Tibial nerve (tissue), 4 donors: ENCODE measurements at regions not wholly inside any gene's neighbourhood (a gene's known extent, or its start where the extent isn't known, plus 50 kb on each side); places are given as distances from the start of the nearest gene placed in this dataset.
"Not testable (repeated sequence)": the region's sequence is repeated elsewhere in the genome, so short reads cannot be mapped to it uniquely, and the experiment has no call there.

Experiments used
- DNase-seq, 2 donors: peaks; one replicate each; pipeline ENCODE4 v3.0.0-alpha.2; 2019; ENCODE audit warnings: low spot score in 2 of 2
- H3K27ac ChIP-seq, 4 donors: fragments of 200-600 bp; sonication (generic) in 3 of 4; one replicate each; pipeline ENCODE4 v1.5.1; 2017 to 2019; ENCODE audit warnings: mild to moderate bottlenecking in 1 of 4
- H3K27me3 ChIP-seq, 2 donors: fragments of 200-600 bp; sonication (generic) in 1 of 2; one replicate each; pipeline versions ENCODE4 v1.5.1 to v1.6.0; 2017 to 2019
- H3K36me3 ChIP-seq, 3 donors: fragments of 200-600 bp; sonication (generic); one replicate each; pipeline ENCODE4 v1.5.1; 2018 to 2019
- H3K4me1 ChIP-seq, 4 donors: fragments of 200-600 bp; sonication (generic) in 3 of 4; one replicate each; pipeline ENCODE4 v1.5.1; 2017 to 2019
- H3K4me3 ChIP-seq, 4 donors: fragments of 200-600 bp; sonication (generic) in 3 of 4; one replicate each; pipeline ENCODE4 v1.5.1; 2017 to 2019; ENCODE audit warnings: mild to moderate bottlenecking in 1 of 4, moderate library complexity in 1 of 4
- H3K9me3 ChIP-seq, 4 donors: fragments of 200-600 bp; sonication (generic) in 3 of 4; one replicate each; pipeline ENCODE4 v1.5.1; 2017 to 2019
- WGBS, 2 donors: methylation state at CpG; one replicate each; pipeline ENCODE4 v1.1.5; 2018; 5-methylcytosine and 5-hydroxymethylcytosine counted together

DNA sequence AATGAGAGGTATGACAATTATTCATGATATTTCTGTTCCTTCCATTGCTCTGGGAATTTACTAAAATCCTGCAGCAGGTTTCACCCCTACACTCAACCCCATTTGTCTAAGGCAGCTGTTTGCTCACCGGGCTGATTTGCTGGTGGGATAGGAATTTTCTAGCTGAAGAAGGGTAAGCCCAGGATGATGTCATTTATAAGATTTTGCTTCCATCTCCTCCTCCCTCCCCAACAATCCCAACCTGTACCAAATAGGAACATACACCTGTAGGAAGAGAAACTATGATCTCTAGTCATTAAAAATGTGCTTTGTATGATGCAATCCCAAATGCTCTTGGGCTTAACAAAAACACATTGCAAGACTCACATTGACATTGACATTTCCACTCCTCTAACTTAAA lies 247.2 kb downstream of the BCL2L11 start:
- not testable (repeated sequence) for H3K9me3 ChIP-seq, H3K4me1 ChIP-seq, H3K36me3 ChIP-seq, H3K4me3 ChIP-seq, H3K27me3 ChIP-seq, H3K27ac ChIP-seq, DNase-seq
- WGBS, 2 donors: 57 to 67% methylated on average over 1 of the region's 1 CpG

- H3K9me3 ChIP-seq, H3K4me3 ChIP-seq, H3K36me3 ChIP-seq, H3K4me1 ChIP-seq, DNase-seq, H3K27me3 ChIP-seq, H3K27ac ChIP-seq: not testable (repeated sequence)
- WGBS, 2 donors: no CpG with 5 or more reads among the region's 4 CpGs
These were observed 247.6 kb downstream of the BCL2L11 start for GRCh38 chr2:111368288-111368687.

GRCh38 chr2:111373060-111373459 lies 252.3 kb downstream of the BCL2L11 start:
- WGBS, 2 donors: no CpG with 5 or more reads among the region's 2 CpGs
- not testable (repeated sequence) for H3K4me1 ChIP-seq, H3K4me3 ChIP-seq, H3K27me3 ChIP-seq, DNase-seq, H3K36me3 ChIP-seq, H3K27ac ChIP-seq, H3K9me3 ChIP-seq

- H3K4me1 ChIP-seq, H3K4me3 ChIP-seq, DNase-seq, H3K27me3 ChIP-seq, H3K27ac ChIP-seq, H3K9me3 ChIP-seq, H3K36me3 ChIP-seq: not testable (repeated sequence)
- WGBS, 2 donors: 89 to 91% methylated on average over 5 of the region's 5 CpGs
These were observed 253.3 kb downstream of the BCL2L11 start for GRCh38 chr2:111373989-111374388.

DNA sequence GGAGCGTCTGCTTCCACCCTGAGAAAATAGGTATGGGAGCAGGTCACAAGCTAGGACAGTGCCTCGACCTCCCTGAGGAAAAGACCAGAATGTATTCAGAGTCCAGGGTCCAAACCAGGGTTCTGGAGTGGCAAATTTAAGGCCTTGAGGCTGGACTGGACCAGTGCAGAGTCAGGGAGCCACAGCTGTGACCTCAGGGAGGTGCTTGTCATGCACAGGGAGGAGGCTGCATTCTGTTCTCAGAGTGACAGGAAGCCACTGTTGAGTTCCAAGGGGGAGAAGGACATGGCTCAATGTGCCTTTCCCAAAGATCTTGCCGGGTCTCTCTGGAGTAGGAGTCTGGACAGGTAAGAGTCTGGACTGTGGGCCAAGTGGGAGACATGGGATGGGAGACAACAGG lies 254.0 kb downstream of the BCL2L11 start:
- not testable (repeated sequence) for H3K4me1 ChIP-seq, DNase-seq, H3K4me3 ChIP-seq, H3K27me3 ChIP-seq, H3K9me3 ChIP-seq, H3K27ac ChIP-seq, H3K36me3 ChIP-seq
- WGBS, 2 donors: 97% methylated on average over 2 of the region's 3 CpGs; no CpG with 5 or more reads in 1 of the 2 donors

DNA sequence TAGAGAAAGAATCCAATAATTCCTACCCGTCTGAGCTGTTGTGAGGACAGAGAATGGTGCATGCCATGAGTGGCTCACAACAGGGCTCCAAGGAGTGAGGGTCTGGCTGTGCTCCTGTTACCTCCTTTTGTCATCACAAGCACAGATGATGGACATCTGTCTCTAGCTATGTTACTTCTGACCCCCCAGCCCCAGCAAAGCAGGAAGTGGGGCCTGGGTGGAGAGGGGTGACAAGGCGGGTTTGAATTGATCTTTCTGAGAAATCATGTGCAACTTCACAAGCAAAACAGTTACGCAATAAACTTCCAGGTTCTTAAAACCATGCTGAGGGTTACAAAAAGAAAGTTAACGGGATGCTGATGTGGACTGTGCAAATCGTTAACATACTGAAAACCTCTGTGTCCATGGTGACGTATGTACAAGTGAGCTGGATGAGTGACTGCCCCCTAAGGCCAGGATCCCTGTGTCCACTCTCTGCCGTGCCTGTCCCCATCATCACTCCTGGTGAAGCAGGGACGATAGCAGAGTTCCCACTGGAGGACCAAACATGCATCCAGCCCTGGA lies 254.7 kb downstream of the BCL2L11 start:
- H3K27me3 ChIP-seq: not testable (repeated sequence)
- WGBS, 2 donors: 84 to 90% methylated on average over 8 of the region's 8 CpGs

DNA sequence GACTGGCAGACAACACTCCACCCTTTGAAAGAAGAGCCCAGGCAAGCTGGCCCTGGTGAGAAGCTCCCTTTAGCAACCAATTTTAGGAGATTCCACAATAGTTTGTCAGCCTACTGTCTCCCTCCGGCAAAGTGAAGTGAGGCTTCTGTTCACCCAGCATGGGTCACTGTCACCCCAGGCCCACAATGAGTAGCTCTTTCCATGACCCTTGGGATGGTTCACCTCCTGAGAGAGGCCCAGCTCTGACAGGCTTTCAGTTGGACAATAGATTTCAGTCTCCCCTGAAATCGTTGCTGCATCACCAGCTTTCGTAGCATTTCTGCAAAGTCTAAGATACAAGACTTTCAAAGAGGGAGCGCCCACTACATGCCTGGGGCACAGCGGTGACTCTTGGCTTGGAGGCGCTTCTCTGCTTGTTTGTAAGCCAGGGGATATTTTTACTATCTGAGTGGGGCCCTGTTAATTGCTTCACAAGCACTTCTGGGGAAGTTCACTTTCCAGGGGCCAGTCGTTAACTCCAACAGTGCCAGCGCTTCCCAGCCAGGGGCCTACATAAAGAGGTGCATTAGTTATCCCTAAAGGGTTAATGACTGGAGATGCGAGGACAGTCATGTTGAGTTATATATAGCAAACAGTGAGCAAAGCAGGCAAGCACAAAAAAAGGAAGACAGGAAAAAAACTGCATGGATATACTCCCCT lies 255.7 kb downstream of the BCL2L11 start:
- not testable (repeated sequence) for H3K27me3 ChIP-seq, DNase-seq, H3K4me1 ChIP-seq, H3K36me3 ChIP-seq, H3K27ac ChIP-seq, H3K9me3 ChIP-seq, H3K4me3 ChIP-seq
- WGBS, 2 donors: 43 to 80% methylated on average over 1 to 3 of the region's 9 CpGs

More for the DNA sequence above, 254.7 kb downstream of the BCL2L11 start:
- not testable (repeated sequence) for H3K4me1 ChIP-seq, H3K4me3 ChIP-seq, H3K36me3 ChIP-seq, H3K9me3 ChIP-seq, DNase-seq, H3K27ac ChIP-seq

DNA sequence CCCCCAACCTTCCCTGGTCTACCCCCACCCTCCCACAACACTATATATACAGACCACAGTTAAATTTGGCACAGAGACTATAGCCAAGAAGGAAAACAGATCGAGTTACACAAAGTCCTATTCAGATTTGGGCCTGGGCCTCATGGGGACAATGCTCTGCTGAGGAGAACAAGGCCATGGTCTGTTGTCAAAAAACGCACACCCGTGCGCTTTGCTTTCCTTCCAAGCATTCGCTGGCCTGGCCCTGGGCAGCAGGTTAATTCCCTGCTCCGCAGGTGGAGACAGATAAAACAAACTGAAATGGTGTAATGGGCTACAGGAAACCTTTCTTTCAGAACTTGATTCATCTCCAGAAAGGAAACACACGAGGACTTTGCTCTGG lies 256.2 kb downstream of the BCL2L11 start:
- 42% methylated on average over 2 of the region's 7 CpGs; no CpG with 5 or more reads in 1 of the 2 donors for WGBS, 2 donors
- not testable (repeated sequence) for DNase-seq, H3K27me3 ChIP-seq, H3K27ac ChIP-seq, H3K4me3 ChIP-seq, H3K9me3 ChIP-seq, H3K36me3 ChIP-seq, H3K4me1 ChIP-seq

DNA sequence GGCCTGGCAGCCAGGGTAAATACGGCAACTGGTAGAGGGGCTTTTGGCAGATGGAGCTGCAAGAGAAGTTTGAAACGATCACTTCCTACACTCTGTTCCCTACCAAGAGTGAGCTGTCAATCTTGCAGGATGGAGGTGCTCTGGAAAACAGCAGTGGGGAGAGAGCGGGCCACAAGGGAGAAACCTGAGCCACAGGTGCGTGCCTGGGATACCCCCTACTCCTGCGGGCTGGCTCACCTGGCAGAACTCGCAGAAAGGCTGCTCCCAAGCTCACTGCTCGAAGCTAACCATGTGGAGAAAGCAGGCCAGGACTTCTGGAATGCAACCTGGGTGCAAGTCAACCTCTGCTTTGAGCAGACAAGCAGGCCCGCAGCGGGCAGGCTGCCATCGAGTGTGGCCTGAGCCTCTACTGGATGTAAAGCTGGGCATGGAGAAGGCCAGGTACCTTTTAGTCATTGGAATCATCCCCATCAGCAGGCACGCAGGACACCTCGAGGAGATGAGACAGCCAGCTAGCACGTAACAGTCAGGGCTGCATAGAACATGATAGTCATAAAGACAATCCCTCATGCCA lies 256.8 kb downstream of the BCL2L11 start:
- H3K4me3 ChIP-seq, H3K36me3 ChIP-seq, DNase-seq, H3K9me3 ChIP-seq, H3K4me1 ChIP-seq, H3K27ac ChIP-seq, H3K27me3 ChIP-seq: not testable (repeated sequence)
- WGBS, 2 donors: 80% methylated on average over 2 of the region's 13 CpGs; no CpG with 5 or more reads in 1 of the 2 donors

GRCh38 chr2:111378348-111378747 lies 257.6 kb downstream of the BCL2L11 start:
- WGBS, 2 donors: no CpG with 5 or more reads among the region's 3 CpGs

GRCh38 chr2:111380733-111381439 lies 260.2 kb downstream of the BCL2L11 start:
- DNase-seq, H3K4me3 ChIP-seq, H3K27me3 ChIP-seq, H3K4me1 ChIP-seq, H3K9me3 ChIP-seq, H3K27ac ChIP-seq, H3K36me3 ChIP-seq: not testable (repeated sequence)
- 79% methylated on average over 3 of the region's 5 CpGs; no CpG with 5 or more reads in 1 of the 2 donors for WGBS, 2 donors

More at GRCh38 chr2:111378348-111378747, 257.6 kb downstream of the BCL2L11 start:
- not testable (repeated sequence) for H3K4me1 ChIP-seq, H3K27me3 ChIP-seq, H3K36me3 ChIP-seq, H3K27ac ChIP-seq, H3K9me3 ChIP-seq, H3K4me3 ChIP-seq, DNase-seq

GRCh38 chr2:111381530-111382306 lies 261.0 kb downstream of the BCL2L11 start:
- H3K9me3 ChIP-seq, H3K4me1 ChIP-seq, H3K4me3 ChIP-seq, H3K27ac ChIP-seq, H3K36me3 ChIP-seq, H3K27me3 ChIP-seq, DNase-seq: not testable (repeated sequence)
- 84 to 98% methylated on average over 5 to 9 of the region's 11 CpGs for WGBS, 2 donors

GRCh38 chr2:111382507-111382906 lies 261.8 kb downstream of the BCL2L11 start:
- H3K4me1 ChIP-seq, H3K27me3 ChIP-seq, H3K4me3 ChIP-seq, H3K36me3 ChIP-seq, H3K9me3 ChIP-seq, H3K27ac ChIP-seq, DNase-seq: not testable (repeated sequence)
- 80 to 97% methylated on average over 3 of the region's 3 CpGs for WGBS, 2 donors
